Natural killer cell treated with Interleukin-12 subunit alpha and Interleukin-12 subunit beta and Interleukin-15 and Interleukin-18, amount 100 ng/mL, for 72 hours (primary cell): ENCODE measurements at regions not wholly inside any gene's neighbourhood (a gene's known extent, or its start where the extent isn't known, plus 50 kb on each side); places are given as distances from the start of the nearest gene placed in this dataset.
"Not testable (repeated sequence)": the region's sequence is repeated elsewhere in the genome, so short reads cannot be mapped to it uniquely, and the experiment has no call there.

Source experiments
- ATAC-seq, 2 donors: fragments of 150-1000 bp; cut with Tn5 transposase in 1 of 2; sonication (Bioruptor Pico), chemical (Tn5 transposase) in 1 of 2; 2 replicates each; pipeline ENCODE4 v1.10.0; 2021
- DNase-seq: peaks from one replicate; pipeline ENCODE4 v3.0.0; 2022; ENCODE audit warnings: low spot score
- H3K27ac Mint-ChIP-seq, 2 donors: 1 replicate in 1 of 2; 2 replicates in 1 of 2; pipeline ENCODE4 v1.8.0; 2022; ENCODE audit warnings: mixed read lengths in 2 of 2, mild to moderate bottlenecking in 1 of 2, moderate library complexity in 1 of 2
- H3K27me3 Mint-ChIP-seq, 2 donors: 1 replicate in 1 of 2; 2 replicates in 1 of 2; pipeline ENCODE4 v1.8.0; 2022; ENCODE audit warnings: mixed read lengths in 2 of 2
- H3K36me3 Mint-ChIP-seq: one replicate; pipeline ENCODE4 v1.8.0; 2022; ENCODE audit warnings: mixed read lengths
- H3K4me1 Mint-ChIP-seq, 2 donors: 1 replicate in 1 of 2; 2 replicates in 1 of 2; pipeline ENCODE4 v1.8.0; 2022; ENCODE audit warnings: low read depth in 2 of 2, mixed read lengths in 2 of 2, mild to moderate bottlenecking in 1 of 2
- H3K4me3 Mint-ChIP-seq: one replicate; pipeline ENCODE4 v1.8.0; 2022; ENCODE audit warnings: mixed read lengths
- H3K9me3 Mint-ChIP-seq: 2 replicates; pipeline ENCODE4 v1.8.0; 2022; ENCODE audit warnings: mixed read lengths

DNA sequence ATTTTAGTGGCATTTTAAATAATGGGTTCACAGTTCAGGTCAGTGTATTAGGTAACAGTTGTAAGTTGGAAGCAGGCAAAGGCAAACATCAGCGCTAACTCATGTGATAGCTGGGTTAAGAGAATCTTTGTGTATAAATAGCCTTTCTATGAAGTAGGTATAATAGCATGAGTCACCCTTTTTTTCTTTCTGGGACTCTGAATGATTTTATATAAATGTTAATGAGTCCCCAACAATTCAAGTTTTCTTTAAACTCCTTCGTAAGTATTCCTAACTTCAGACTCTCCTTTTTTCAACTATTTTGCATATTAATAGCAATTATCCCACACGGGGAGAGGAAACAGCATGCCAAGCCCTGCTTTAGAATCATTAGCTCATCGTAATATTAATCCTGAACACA is 384.3 kb downstream of the PIK3C3 start:
- no peak for ATAC-seq
- no peaks in the 10 kb centered on the region for H3K4me1 Mint-ChIP-seq
- peaks cover 18% of the 10 kb centered on the region for H3K9me3 Mint-ChIP-seq
- H3K27me3 Mint-ChIP-seq = no peaks in the 10 kb centered on the region
- no peak overlapping the region for H3K27ac Mint-ChIP-seq
- no peak for DNase-seq
- H3K36me3 Mint-ChIP-seq = no peaks in the 10 kb centered on the region
- H3K4me3 Mint-ChIP-seq = no peak overlapping the region

DNA sequence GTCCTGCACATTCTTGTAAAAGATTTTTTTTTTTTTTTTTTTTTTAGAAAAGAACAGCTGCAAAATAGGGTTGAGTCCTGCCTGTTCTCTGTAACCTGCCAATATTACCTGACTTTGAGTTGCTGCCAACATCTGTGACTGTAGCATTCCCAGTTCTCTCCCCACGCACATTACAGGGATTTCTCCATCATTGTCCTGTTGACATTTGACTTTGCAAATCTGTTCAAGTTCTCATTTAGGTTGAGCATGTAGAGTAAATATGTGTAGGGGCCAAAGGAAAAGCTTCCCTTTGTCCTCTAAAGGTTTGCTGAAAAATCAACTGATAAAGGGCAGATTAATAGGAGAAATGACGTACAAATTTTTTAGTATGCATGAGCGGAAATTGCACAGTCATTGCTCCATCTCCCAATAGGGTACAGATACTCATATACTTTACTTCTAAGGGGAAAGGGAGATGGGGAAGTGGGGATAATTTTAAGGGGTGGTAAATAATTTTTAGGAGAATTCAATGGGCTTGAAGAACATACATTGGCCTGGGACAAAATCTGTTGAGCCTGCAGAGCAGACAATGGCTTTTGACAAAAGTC is 385.5 kb downstream of the PIK3C3 start:
- Mint-ChIP-seq H3K4me3 (no peak overlapping the region), H3K4me1 (no peaks in the 10 kb centered on the region), H3K27me3 (no peaks in the 10 kb centered on the region), H3K9me3 (peaks cover 12% of the 10 kb centered on the region), H3K27ac (no peak overlapping the region), H3K36me3 (no peaks in the 10 kb centered on the region)
- DNase-seq = no peak
- no peak for ATAC-seq

DNA sequence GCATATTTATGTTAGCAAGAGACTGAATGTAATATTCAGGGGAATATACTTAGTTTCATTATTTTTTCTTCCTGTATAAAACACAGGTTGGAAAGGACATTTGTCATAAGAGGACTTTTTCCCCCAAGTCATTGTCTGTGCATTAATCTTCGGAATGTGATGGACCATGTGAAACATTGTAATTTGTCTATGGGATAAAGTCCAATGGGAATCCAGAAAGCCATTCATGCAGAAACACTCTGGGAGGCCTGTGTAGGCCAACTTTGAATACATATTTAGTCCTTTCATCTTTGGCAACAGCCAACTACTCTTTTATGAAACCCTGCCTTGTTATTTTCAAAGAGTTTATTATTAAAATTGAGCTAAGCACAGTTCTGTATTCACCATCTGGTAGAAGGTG is 386.4 kb downstream of the PIK3C3 start:
- no peak overlapping the region for H3K27ac Mint-ChIP-seq
- no peak for ATAC-seq
- peaks cover 8% of the 10 kb centered on the region for H3K9me3 Mint-ChIP-seq
- H3K4me3 Mint-ChIP-seq = no peak overlapping the region
- no peaks in the 10 kb centered on the region for H3K27me3 Mint-ChIP-seq
- no peaks in the 10 kb centered on the region for H3K36me3 Mint-ChIP-seq
- H3K4me1 Mint-ChIP-seq = no peaks in the 10 kb centered on the region
- DNase-seq = no peak

DNA sequence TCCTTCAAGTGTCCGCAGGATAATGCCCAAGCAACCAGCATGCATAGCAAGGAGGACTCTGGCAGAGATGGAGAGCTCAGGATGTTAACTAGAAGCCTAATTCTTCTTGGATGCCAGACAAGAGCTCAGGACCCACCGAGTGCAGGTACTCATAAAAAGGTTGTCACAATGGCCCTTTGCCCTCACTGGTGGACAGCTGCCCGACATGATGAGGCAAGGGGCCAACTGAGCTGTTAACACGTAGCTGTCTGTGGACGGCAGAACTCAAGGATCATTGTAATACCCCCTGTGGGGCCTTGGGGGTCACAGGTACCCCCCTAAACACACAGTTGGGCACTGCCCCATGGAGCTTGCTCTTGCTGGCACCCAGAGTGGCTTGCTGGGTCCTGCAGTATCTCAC is 393.7 kb downstream of the PIK3C3 start:
- Mint-ChIP-seq H3K36me3 (no peaks in the 10 kb centered on the region), H3K9me3 (no peaks in the 10 kb centered on the region), H3K27me3 (no peaks in the 10 kb centered on the region), H3K4me1 (no peaks in the 10 kb centered on the region), H3K4me3 (no peak overlapping the region), H3K27ac (no peak overlapping the region)
- ATAC-seq = no peak
- no peak for DNase-seq

DNA sequence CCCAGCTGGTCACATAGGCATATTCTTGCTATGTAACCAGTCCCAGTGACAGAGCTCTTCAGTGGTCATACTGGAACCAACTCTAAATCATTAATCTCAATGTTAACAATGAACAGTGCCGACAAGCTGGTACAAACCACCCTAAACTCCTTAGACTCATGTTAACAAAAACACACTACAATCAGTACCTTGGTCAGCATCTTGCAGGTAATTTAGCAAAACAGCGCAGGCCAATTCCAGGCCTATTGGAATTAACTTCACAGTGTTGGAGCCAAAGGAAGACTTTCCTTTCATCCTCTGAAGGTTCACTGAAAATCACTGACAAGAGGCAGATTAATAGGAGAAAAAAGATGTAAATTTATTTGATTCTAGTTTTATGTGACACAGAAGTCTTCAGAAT is 396.4 kb downstream of the PIK3C3 start:
- no peaks in the 10 kb centered on the region for H3K4me1 Mint-ChIP-seq
- no peak overlapping the region for H3K27ac Mint-ChIP-seq
- no peaks in the 10 kb centered on the region for H3K27me3 Mint-ChIP-seq
- ATAC-seq = no peak
- no peak for DNase-seq
- no peaks in the 10 kb centered on the region for H3K36me3 Mint-ChIP-seq
- H3K4me3 Mint-ChIP-seq = no peak overlapping the region
- H3K9me3 Mint-ChIP-seq = no peaks in the 10 kb centered on the region

DNA sequence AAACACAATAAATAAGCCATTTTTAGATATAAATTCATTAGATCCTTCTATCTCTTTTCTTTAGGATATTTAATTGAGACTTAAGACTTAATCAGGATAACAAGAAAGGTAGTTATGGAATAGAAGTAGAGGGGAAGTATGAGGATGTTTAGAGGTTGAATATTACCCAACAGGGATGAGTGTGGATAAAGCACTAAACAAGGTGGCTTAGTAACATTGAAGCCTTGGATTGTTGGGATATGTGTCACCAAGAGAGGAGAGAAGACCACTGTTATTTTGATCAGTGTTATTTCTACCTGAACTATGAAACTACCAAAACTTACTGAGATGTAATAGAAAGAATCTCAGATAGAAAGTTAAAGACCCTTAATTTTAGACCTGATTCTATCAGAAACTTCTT is 405.7 kb downstream of the PIK3C3 start:
- no peak for DNase-seq

DNA sequence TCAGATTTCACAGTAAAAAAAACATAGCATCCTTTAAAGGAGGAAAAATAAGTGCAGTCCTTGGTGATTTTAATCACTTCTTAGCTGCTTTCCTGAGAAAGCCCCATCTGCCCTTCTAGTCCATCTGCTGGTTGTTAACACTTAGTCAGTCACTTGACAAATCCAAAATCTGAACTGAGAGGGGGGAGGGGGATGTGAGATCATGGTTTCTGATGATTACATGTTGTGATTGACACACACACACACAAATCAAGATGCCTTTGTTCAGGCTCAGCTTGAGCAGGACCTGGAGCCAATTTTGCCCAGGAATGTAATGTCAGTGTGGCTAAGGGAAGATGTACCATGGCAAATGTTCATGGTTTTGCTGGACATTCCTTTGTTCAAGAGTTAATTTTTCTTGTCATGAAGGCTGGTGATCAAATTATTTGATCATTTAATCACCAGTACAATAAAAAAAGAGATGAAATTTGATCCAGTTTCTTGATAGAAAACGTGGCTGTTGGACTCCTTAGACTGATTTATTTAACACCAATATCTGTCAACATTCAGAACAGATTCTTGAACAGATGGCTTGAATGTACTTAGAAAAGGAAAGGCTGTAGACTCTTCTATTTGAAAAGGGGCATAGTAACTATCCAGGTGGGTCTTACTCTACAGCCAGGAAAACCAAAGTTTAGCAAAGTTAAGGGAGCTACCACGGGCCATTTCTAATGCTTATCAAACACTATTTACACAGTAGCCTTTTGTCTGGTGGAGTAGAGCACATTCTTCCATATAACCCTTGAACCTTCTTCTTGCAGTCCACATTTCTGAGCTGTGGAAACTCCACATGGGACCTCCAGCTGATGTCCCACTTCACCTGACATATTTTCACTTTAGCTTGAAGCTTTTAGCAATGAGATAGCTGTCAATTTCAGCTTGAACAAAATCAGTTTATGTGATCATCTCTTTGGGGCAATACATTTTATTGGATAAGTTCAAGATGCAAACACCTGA is 408.7 kb downstream of the PIK3C3 start:
- H3K27ac Mint-ChIP-seq = no peak overlapping the region
- H3K9me3 Mint-ChIP-seq = peaks cover 4% of the 10 kb centered on the region

More for the DNA sequence above, 405.7 kb downstream of the PIK3C3 start:
- Mint-ChIP-seq H3K36me3 (no peaks in the 10 kb centered on the region), H3K4me3 (no peak overlapping the region), H3K27ac (no peak overlapping the region), H3K27me3 (no peaks in the 10 kb centered on the region), H3K4me1 (no peaks in the 10 kb centered on the region), H3K9me3 (peaks cover 4% of the 10 kb centered on the region)
- no peak for ATAC-seq

DNA sequence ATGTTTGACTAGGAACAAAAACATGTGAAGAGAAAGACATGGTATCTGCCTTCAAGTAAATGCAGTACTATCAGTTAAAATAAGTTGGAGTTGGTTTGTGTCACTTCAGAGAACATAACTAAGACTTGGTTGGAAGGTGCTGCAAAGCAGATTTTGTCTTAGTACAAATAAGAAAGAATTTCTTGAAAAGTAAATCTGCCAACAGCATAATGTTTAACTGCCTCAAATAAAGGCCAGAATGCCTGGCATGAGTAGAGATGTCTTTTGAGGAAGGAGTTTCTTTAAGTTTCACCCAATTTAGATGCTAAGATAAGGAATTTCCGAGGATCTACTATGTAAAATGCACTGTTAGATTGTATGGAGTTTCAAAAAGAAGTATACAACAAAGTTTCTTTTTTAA is 409.7 kb downstream of the PIK3C3 start:
- H3K27ac Mint-ChIP-seq = no peak overlapping the region
- ATAC-seq = no peak
- no peaks in the 10 kb centered on the region for H3K4me1 Mint-ChIP-seq
- no peaks in the 10 kb centered on the region for H3K9me3 Mint-ChIP-seq
- no peak for DNase-seq
- H3K4me3 Mint-ChIP-seq = no peak overlapping the region
- H3K36me3 Mint-ChIP-seq = no peaks in the 10 kb centered on the region
- no peaks in the 10 kb centered on the region for H3K27me3 Mint-ChIP-seq

More for the DNA sequence above, 408.7 kb downstream of the PIK3C3 start:
- ATAC-seq = no peak
- H3K36me3 Mint-ChIP-seq = no peaks in the 10 kb centered on the region
- no peaks in the 10 kb centered on the region for H3K27me3 Mint-ChIP-seq
- no peak for DNase-seq
- no peak overlapping the region for H3K4me3 Mint-ChIP-seq
- no peaks in the 10 kb centered on the region for H3K4me1 Mint-ChIP-seq

DNA sequence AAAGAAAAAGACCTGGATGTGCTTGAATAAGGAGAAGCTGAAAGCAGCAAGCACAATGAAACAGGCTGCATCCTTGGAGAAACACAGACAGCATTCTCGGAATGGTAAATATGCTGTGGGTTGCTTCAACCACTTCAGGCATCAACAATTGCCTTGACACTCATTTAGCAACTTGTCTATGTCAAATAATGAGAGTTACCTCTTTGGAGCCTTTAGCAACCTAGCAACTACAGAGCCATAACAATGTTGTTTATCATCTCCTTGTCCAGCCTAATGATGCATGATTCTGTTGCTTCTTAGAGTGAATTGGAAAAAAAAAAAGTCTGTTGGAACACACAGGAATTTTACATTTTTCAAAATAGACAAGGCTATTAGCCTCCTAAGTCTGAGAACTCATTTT is 410.6 kb downstream of the PIK3C3 start:
- Mint-ChIP-seq H3K27me3 (no peaks in the 10 kb centered on the region), H3K4me1 (no peaks in the 10 kb centered on the region), H3K9me3 (no peaks in the 10 kb centered on the region), H3K36me3 (no peaks in the 10 kb centered on the region), H3K27ac (no peak overlapping the region), H3K4me3 (no peak overlapping the region)
- DNase-seq (no peak), ATAC-seq (no peak)

DNA sequence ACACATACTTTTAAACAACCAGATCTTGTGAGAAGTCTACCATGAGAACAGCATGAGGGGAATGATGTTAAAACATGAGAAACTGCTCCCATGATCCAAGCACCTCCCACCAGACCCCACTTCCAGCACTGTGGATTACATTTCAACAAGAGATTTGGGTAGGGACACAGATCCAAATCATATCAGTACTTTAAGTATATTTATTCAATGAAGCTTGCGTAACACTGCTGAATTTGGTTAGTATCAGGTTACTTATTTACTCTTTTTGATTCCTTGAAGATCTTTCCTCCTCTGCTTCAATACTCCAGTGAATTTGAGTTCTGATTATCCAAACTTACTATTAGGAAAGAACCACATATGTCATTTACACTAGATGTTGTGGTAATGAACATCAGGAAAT is 418.6 kb downstream of the PIK3C3 start:
- Mint-ChIP-seq H3K9me3 (peaks cover 15% of the 10 kb centered on the region), H3K27ac (no peak overlapping the region), H3K36me3 (peaks cover 1% of the 10 kb centered on the region), H3K27me3 (no peaks in the 10 kb centered on the region), H3K4me1 (no peaks in the 10 kb centered on the region), H3K4me3 (no peak overlapping the region)
- no peak for ATAC-seq
- DNase-seq = no peak

DNA sequence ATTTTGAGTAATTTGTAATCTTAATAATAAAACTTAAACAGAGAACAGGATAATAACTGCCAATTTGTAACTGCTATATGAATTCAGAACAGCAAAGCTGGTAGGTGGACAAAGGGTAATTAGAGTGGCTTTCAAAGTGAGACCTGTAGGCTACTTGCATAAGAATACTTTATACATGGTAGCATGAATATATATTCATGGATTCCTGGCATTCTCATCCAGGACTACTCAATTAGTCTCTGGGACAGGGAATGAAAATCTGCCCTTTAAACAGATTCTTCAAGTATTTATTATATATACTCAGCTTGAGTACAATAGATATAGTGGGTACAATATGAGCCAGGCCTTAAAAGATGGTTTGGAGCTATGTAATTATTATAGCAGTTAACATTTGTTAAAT is 419.9 kb downstream of the PIK3C3 start:
- H3K27me3 Mint-ChIP-seq = no peaks in the 10 kb centered on the region
- H3K4me3 Mint-ChIP-seq = no peak overlapping the region
- ATAC-seq = no peak
- H3K9me3 Mint-ChIP-seq = peaks cover 24% of the 10 kb centered on the region
- no peak for DNase-seq
- H3K4me1 Mint-ChIP-seq = no peaks in the 10 kb centered on the region
- peaks cover 5% of the 10 kb centered on the region for H3K36me3 Mint-ChIP-seq
- H3K27ac Mint-ChIP-seq = no peak overlapping the region

DNA sequence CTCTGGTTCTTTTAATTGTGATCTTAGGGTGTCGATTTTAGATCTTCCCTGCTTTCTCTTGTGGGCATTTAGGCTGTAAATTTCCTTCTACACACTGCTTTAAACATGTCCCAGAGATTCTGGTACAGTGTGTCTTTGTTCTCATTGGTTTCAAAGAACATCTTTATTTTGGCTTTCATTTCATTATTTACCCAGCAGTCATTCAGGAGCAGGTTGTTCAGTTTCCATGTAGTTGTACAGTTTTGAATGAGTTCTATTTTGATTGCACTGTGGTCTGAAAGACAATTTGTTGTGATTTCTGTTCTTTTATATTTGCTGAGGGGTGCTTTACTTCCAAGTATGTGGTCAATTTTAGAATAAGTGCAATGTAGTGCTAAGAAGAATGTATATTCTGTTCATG is 423.8 kb downstream of the PIK3C3 start:
- not testable (repeated sequence) for H3K36me3 Mint-ChIP-seq, H3K27me3 Mint-ChIP-seq, DNase-seq, H3K27ac Mint-ChIP-seq, H3K4me3 Mint-ChIP-seq, ATAC-seq, H3K4me1 Mint-ChIP-seq
- peaks cover 27% of the 10 kb centered on the region for H3K9me3 Mint-ChIP-seq

DNA sequence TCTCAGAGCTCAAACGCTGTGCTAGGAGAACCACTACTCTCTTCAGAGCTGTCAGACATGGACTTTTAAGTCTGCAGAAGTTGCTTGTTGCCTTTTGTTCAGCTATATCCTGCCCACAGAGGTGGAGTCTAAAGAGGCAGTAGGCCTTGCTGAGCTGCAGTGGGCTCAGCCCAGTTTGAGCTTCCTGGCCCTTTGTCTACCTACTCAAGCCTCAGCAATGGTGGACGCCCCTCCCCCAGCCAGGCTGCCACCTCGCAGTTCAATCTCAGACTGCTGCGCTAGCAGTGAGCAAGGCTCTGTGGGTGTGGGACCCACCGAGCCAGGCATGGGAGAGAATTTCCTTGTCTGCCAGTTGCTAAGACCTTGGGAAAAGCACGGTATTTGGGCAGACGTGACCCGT is 426.2 kb downstream of the PIK3C3 start:
- peaks cover 32% of the 10 kb centered on the region for H3K9me3 Mint-ChIP-seq
- not testable (repeated sequence) for DNase-seq, H3K4me1 Mint-ChIP-seq, H3K4me3 Mint-ChIP-seq, H3K27ac Mint-ChIP-seq, H3K27me3 Mint-ChIP-seq, ATAC-seq
- H3K36me3 Mint-ChIP-seq = peaks cover 11% of the 10 kb centered on the region

DNA sequence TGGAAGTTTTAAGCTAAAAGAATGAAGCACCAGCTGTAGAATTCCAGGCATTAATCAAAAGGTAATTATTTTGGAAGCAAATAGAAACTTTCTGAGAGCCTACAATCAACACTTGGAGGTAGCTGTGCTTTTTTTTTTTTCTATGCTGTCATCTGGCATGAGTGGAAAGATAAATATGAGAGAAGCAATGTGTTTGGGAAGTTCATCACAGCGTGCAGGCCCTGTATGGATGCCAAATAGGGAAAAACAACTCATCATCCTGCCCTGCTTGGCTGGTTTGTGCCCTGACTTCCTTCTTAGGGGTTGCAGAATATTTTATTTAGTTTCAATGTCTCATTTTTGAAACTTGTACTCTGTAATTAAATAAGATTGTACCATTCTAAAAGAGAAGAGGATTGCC is 437.4 kb downstream of the PIK3C3 start:
- Mint-ChIP-seq H3K36me3 (peaks cover 5% of the 10 kb centered on the region), H3K9me3 (peaks cover 10% of the 10 kb centered on the region), H3K27ac (no peak overlapping the region), H3K4me1 (no peaks in the 10 kb centered on the region), H3K27me3 (no peaks in the 10 kb centered on the region), H3K4me3 (no peak overlapping the region)
- no peak for DNase-seq
- ATAC-seq = no peak
